H1 (cell line): ENCODE measurements at regions not wholly inside any gene's neighbourhood (a gene's known extent, or its start where the extent isn't known, plus 50 kb on each side); places are given as distances from the start of the nearest gene placed in this dataset.

Experiments
- CTCF ChIA-PET: fragments of 300-600 bp; sonication (Branson Sonifier 250); formaldehyde crosslinking; loops from one replicate; lab custom pipeline; 2021; ENCODE audit not compliant: partially characterized antibody; lab: Charles Lee
- POLR2A ChIA-PET: fragments of 300-600 bp; sonication (Branson Sonifier 250); formaldehyde crosslinking; loops from one replicate; lab custom pipeline; 2021; ENCODE audit warnings: inconsistent platforms; ENCODE audit not compliant: partially characterized antibody; lab: Charles Lee
- DNase-seq, 2 experiments: peaks; one replicate each; pipeline versions ENCODE4 v3.0.0 to v3.0.0-alpha.2; 2010 to 2022; ENCODE audit warnings: low spot score in 2 of 2, low read depth in 1 of 2, mixed read lengths in 1 of 2
- FAIRE-seq: peaks from 2 replicates; lab custom pipeline; 2011; peaks lifted over from hg19 to GRCh38; lab: Jason Lieb, UNC
- H2AFZ ChIP-seq: 2 replicates; pipeline ENCODE4 v1.8.1; 2012; ENCODE audit warnings: low read length, inconsistent platforms
- H2AK5ac ChIP-seq: 2 replicates; pipeline ENCODE4 v1.6.1; 2013; ENCODE audit warnings: low read depth, low read length
- H2BK120ac ChIP-seq: replicated peaks from 2 replicates; pipeline ENCODE3; 2013; ENCODE audit warnings: low read depth, low read length, inconsistent platforms
- H2BK12ac ChIP-seq: 2 replicates; pipeline ENCODE4 v1.6.1; 2013; ENCODE audit warnings: low read depth, low read length
- H2BK15ac ChIP-seq: 2 replicates; pipeline ENCODE4 v1.6.1; 2013; ENCODE audit warnings: low read length
- H2BK20ac ChIP-seq: 2 replicates; pipeline ENCODE4 v1.6.1; 2013; ENCODE audit warnings: low read length
- H2BK5ac ChIP-seq: 2 replicates; pipeline ENCODE4 v1.6.1; 2013; ENCODE audit warnings: low read depth, low read length
- H3K14ac ChIP-seq: 2 replicates; pipeline ENCODE4 v1.6.1; 2013; ENCODE audit warnings: inconsistent platforms; ENCODE audit not compliant: insufficient read length
- H3K18ac ChIP-seq: 2 replicates; pipeline ENCODE4 v1.6.1; 2013; ENCODE audit warnings: low read length; ENCODE audit errors: extremely low read depth
- H3K23ac ChIP-seq: 2 replicates; pipeline ENCODE4 v1.6.1; 2013; ENCODE audit warnings: inconsistent platforms; ENCODE audit not compliant: insufficient read length
- H3K23me2 ChIP-seq: 2 replicates; pipeline ENCODE4 v1.6.1; 2013; ENCODE audit warnings: low read depth, low read length
- H3K27ac ChIP-seq: 2 replicates; pipeline ENCODE4 v1.6.1; 2011; ENCODE audit warnings: low read depth, low read length, inconsistent platforms
- H3K27me3 ChIP-seq, 4 experiments: replicated peaks in 1 of 4; 1 replicate in 1 of 4; 2 replicates in 3 of 4; pipeline versions ENCODE4 v1.6.1 to v1.8.1; 2011 to 2013; ENCODE audit warnings: low read length in 3 of 4, mild to moderate bottlenecking in 3 of 4, inconsistent platforms in 2 of 4, mixed read lengths in 2 of 4, moderate library complexity in 1 of 4; ENCODE audit not compliant: control insufficient read depth in 3 of 4, insufficient read depth in 3 of 4; ENCODE audit errors: extremely low read depth in 1 of 4
- H3K36me3 ChIP-seq, 4 experiments: 2 replicates each; pipeline versions ENCODE4 v1.6.1 to v1.8.1; 2011 to 2013; ENCODE audit warnings: mild to moderate bottlenecking in 4 of 4, low read length in 3 of 4, moderate library complexity in 2 of 4, control low read depth in 1 of 4, inconsistent platforms in 1 of 4; ENCODE audit not compliant: insufficient read depth in 4 of 4, control insufficient read depth in 2 of 4
- H3K4ac ChIP-seq: replicated peaks from 2 replicates; pipeline ENCODE3; 2013; ENCODE audit warnings: low read length, low read depth, mixed read lengths, inconsistent platforms; ENCODE audit not compliant: insufficient read length
- H3K4me1 ChIP-seq, 4 experiments: replicated peaks in 1 of 4; 1 replicate in 1 of 4; 2 replicates in 3 of 4; pipeline versions ENCODE4 v1.6.1 to v1.8.1; 2011 to 2013; ENCODE audit warnings: low read length in 3 of 4, inconsistent platforms in 2 of 4, mixed read lengths in 1 of 4; ENCODE audit not compliant: insufficient read depth in 4 of 4, control insufficient read depth in 3 of 4
- H3K4me2 ChIP-seq, 2 experiments: 2 replicates each; pipeline versions ENCODE4 v1.6.1 to v1.8.1; 2011 to 2013; ENCODE audit warnings: low read depth in 2 of 2, low read length in 2 of 2, control low read depth in 1 of 2, inconsistent platforms in 1 of 2, mild to moderate bottlenecking in 1 of 2; ENCODE audit not compliant: insufficient read depth in 1 of 2
- H3K4me3 ChIP-seq, 4 experiments: fragments of 200-600, 300-600 bp in 1 of 4; sonication (generic), shearing (Covaris generic), sonication (Bioruptor Twin) in 1 of 4; 2 replicates each; pipeline versions ENCODE4 v1.5.1 to v1.8.1; 2011 to 2016; ENCODE audit warnings: low read length in 4 of 4, low read depth in 3 of 4, control low read depth in 2 of 4, inconsistent platforms in 2 of 4, mild to moderate bottlenecking in 2 of 4, mixed read lengths in 1 of 4, moderate library complexity in 1 of 4; ENCODE audit not compliant: insufficient read depth in 2 of 4; ENCODE audit errors: extremely low read depth in 1 of 4
- H3K56ac ChIP-seq: replicated peaks from 2 replicates; pipeline ENCODE3; 2013; ENCODE audit warnings: low read depth, mild to moderate bottlenecking, mixed read lengths, low read length, inconsistent platforms; ENCODE audit not compliant: insufficient read length
- H3K79me1 ChIP-seq: 2 replicates; pipeline ENCODE4 v1.6.1; 2013; ENCODE audit warnings: low read depth, low read length, control low read depth
- H3K79me2 ChIP-seq, 2 experiments: 2 replicates each; pipeline versions ENCODE4 v1.6.1 to v1.8.1; 2012 to 2013; ENCODE audit warnings: low read length in 2 of 2, mild to moderate bottlenecking in 2 of 2, inconsistent platforms in 1 of 2; ENCODE audit not compliant: insufficient read depth in 2 of 2, control insufficient read depth in 1 of 2
- H3K9ac ChIP-seq, 4 experiments: replicated peaks in 1 of 4; 1 replicate in 1 of 4; 2 replicates in 3 of 4; pipeline versions ENCODE4 v1.6.1 to v1.8.1; 2011 to 2013; ENCODE audit warnings: low read depth in 3 of 4, low read length in 3 of 4, control low read depth in 2 of 4, mild to moderate bottlenecking in 2 of 4, moderate library complexity in 2 of 4, inconsistent platforms in 1 of 4; ENCODE audit errors: extremely low read depth in 1 of 4
- H3K9me3 ChIP-seq, 2 experiments: 2 replicates each; pipeline versions ENCODE4 v1.6.1 to v1.8.1; 2012 to 2013; ENCODE audit warnings: mild to moderate bottlenecking in 2 of 2, moderate library complexity in 2 of 2, control low read depth in 1 of 2, inconsistent platforms in 1 of 2, low read depth in 1 of 2, low read length in 1 of 2, mixed read lengths in 1 of 2; ENCODE audit not compliant: insufficient read depth in 2 of 2
- H4K20me1 ChIP-seq, 2 experiments: replicated peaks in 1 of 2; 2 replicates each; pipeline versions ENCODE3 to v1.8.1; 2011 to 2013; ENCODE audit warnings: inconsistent platforms in 2 of 2, low read length in 2 of 2, mild to moderate bottlenecking in 1 of 2; ENCODE audit not compliant: insufficient read depth in 2 of 2, control insufficient read depth in 1 of 2
- H4K5ac ChIP-seq: 2 replicates; pipeline ENCODE4 v1.6.1; 2013; ENCODE audit warnings: low read length, low read depth, mixed read lengths, inconsistent platforms; ENCODE audit not compliant: insufficient read length
- H4K8ac ChIP-seq: 2 replicates; pipeline ENCODE4 v1.8.0; 2013; ENCODE audit warnings: mild to moderate bottlenecking, moderate library complexity, low read length, inconsistent platforms; ENCODE audit not compliant: insufficient read depth; ENCODE audit errors: extremely low read depth
- H4K91ac ChIP-seq: replicated peaks from 2 replicates; pipeline ENCODE3; 2013; ENCODE audit warnings: low read length, mixed read lengths, inconsistent platforms; ENCODE audit not compliant: insufficient read length
- BACH1 ChIP-seq: IDR thresholded peaks from 2 replicates; pipeline ENCODE4 v1.6.1; 2012; ENCODE audit warnings: low read length, improper control_type of control experiment
- CBX5 ChIP-seq: fragments of 300-800, 300-1000 bp; sonication (generic); IDR thresholded peaks from 2 replicates; pipeline ENCODE4 v1.7.1; 2016; ENCODE audit warnings: antibody characterized with exemption, low read length, low read depth
- CTBP2 ChIP-seq: IDR thresholded peaks from 2 replicates; pipeline ENCODE4 v1.7.0; 2011; ENCODE audit warnings: borderline replicate concordance, mild to moderate bottlenecking, moderate library complexity, mixed read lengths, low read length; ENCODE audit not compliant: insufficient read depth, insufficient read length
- EP300 ChIP-seq, 2 experiments: IDR thresholded peaks; 1 replicate in 1 of 2; 2 replicates in 1 of 2; pipeline ENCODE4 v1.6.1; 2011 to 2012; ENCODE audit warnings: low read depth in 2 of 2, low read length in 2 of 2, mild to moderate bottlenecking in 2 of 2, borderline replicate concordance in 1 of 2, inconsistent platforms in 1 of 2, moderate library complexity in 1 of 2
- FOSL1 ChIP-seq: IDR thresholded peaks from 2 replicates; pipeline ENCODE4 v1.6.1; 2011; ENCODE audit warnings: mild to moderate bottlenecking, low read depth, low read length, moderate library complexity; ENCODE audit not compliant: insufficient read depth
- GABPA ChIP-seq: IDR thresholded peaks from 2 replicates; pipeline ENCODE4 v1.6.1; 2011; ENCODE audit warnings: mild to moderate bottlenecking, low read length, moderate library complexity, borderline replicate concordance; ENCODE audit not compliant: insufficient read depth
- JUND ChIP-seq: IDR thresholded peaks from 2 replicates; pipeline ENCODE4 v1.6.1; 2011; ENCODE audit warnings: mild to moderate bottlenecking, improper control_type of control experiment, low read length
- SAP30 ChIP-seq: fragments of 300-600 bp; sonication (generic); IDR thresholded peaks from 2 replicates; pipeline ENCODE4 v1.7.1; 2012; ENCODE audit warnings: low read length, moderate library complexity, mild to moderate bottlenecking, inconsistent platforms; ENCODE audit not compliant: insufficient read depth, insufficient replicate concordance
- SP2 ChIP-seq: IDR thresholded peaks from 2 replicates; pipeline ENCODE4 v1.6.1; 2012; ENCODE audit warnings: mild to moderate bottlenecking, low read length, inconsistent platforms
- WGBS, 2 experiments: shearing (Covaris generic) in 1 of 2; methylation state at CpG; one replicate each; pipeline versions ENCODE4 v1.1.6 to v1.1.7; 2013 to 2015; ENCODE audit warnings: low lambda C conversion rate in 2 of 2, mixed read lengths in 2 of 2, inconsistent platforms in 1 of 2, low coverage in 1 of 2, missing lambda C conversion rate in 1 of 2; ENCODE audit not compliant: insufficient replicate concordance in 2 of 2, insufficient coverage in 1 of 2, insufficient read length in 1 of 2; ENCODE audit errors: extremely low coverage in 1 of 2, missing lambda C conversion rate in 1 of 2; 5-methylcytosine and 5-hydroxymethylcytosine counted together
- TF ChIP-seq, protein P1 (sequence below), 3 experiments: IDR thresholded peaks; 1 replicate in 2 of 3; 2 replicates in 1 of 3; pipeline versions ENCODE4 v1.5.1 to v1.6.1; 2011; ENCODE audit warnings: low read length in 3 of 3, mild to moderate bottlenecking in 3 of 3, inconsistent platforms in 2 of 3, low read depth in 1 of 3, moderate library complexity in 1 of 3; ENCODE audit not compliant: insufficient read depth in 1 of 3; ENCODE audit errors: control extremely low read depth in 1 of 3

DNA sequence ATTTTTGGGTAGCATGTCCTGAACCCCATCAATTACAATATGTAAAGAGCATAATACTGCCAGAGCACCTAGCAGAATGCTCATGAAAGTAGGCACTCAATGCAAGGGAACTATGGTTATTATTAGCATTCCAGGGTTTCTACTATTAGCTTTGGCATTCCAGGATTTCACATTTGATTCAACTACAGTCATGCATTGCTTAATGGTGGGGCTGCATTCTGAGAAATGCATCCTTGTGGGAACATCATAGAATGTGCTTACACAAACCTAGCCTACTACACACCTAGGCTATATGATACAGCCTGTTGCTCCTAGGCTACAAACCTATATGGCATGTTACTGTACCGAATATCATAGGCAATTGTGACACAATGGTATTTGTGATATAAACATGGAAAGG, 247.8 kb downstream of the CD83 start:
- Histone ChIP-seq H3K14ac (no peak overlapping the region), H3K4me1 (peaks cover 0 to 7% (median 4%) of the 10 kb centered on the region in 4 experiments; a peak in 4 of 7 replicates), H3K79me1 (no peaks in the 10 kb centered on the region), H3K9ac (no peak overlapping the region), H3K4me3 (no peak overlapping the region), H2BK20ac (peak overlapping the region; percentile 3; the same call in 1 of the 2 replicates), H2BK120ac (no peak overlapping the region), H3K9me3 (no peaks in the 10 kb centered on the region), H4K5ac (no peak overlapping the region), H4K20me1 (no peaks in the 10 kb centered on the region), H3K23ac (no peak overlapping the region), H3K4ac (no peak overlapping the region), H3K18ac (no peak overlapping the region), H2BK12ac (peak overlapping the region; percentile 81; the same call in 1 of the 2 replicates), H2AFZ (no peak overlapping the region), H2BK5ac (no peak overlapping the region), H3K27ac (no peak overlapping the region), H3K79me2 (no peaks in the 10 kb centered on the region), H4K8ac (no peak overlapping the region), H3K4me2 (no peak overlapping the region), H3K36me3 (no peaks in the 10 kb centered on the region), H2AK5ac (0 out of 2 replicates have a peak overlapping the region, but pooled peaks have one; percentile 34), H3K56ac (no peak overlapping the region), H2BK15ac (no peak overlapping the region), H3K23me2 (no peaks in the 10 kb centered on the region), H4K91ac (no peak overlapping the region), H3K27me3 (no peaks in the 10 kb centered on the region)
- 97% methylated on average over 1 of the region's 1 CpG; no CpG with 5 or more reads in 1 of the 2 experiments for WGBS, 2 experiments
- POLR2A ChIA-PET = no interaction called here
- DNase-seq (no peak), FAIRE-seq (no peak)
- no peak for TF ChIP-seq CBX5
- TF ChIP-seq, protein P1, sequence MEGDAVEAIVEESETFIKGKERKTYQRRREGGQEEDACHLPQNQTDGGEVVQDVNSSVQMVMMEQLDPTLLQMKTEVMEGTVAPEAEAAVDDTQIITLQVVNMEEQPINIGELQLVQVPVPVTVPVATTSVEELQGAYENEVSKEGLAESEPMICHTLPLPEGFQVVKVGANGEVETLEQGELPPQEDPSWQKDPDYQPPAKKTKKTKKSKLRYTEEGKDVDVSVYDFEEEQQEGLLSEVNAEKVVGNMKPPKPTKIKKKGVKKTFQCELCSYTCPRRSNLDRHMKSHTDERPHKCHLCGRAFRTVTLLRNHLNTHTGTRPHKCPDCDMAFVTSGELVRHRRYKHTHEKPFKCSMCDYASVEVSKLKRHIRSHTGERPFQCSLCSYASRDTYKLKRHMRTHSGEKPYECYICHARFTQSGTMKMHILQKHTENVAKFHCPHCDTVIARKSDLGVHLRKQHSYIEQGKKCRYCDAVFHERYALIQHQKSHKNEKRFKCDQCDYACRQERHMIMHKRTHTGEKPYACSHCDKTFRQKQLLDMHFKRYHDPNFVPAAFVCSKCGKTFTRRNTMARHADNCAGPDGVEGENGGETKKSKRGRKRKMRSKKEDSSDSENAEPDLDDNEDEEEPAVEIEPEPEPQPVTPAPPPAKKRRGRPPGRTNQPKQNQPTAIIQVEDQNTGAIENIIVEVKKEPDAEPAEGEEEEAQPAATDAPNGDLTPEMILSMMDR (IDR thresholded peaks at IDR 0.05; ENCODE audit: control extremely low read depth in 1 of 3, insufficient read depth in 1 of 3, low read depth in 1 of 3, low read length in 3 of 3) = no peak
- no peak for TF ChIP-seq JUND
- TF ChIP-seq FOSL1 = no peak
- no peak for TF ChIP-seq CTBP2
- TF ChIP-seq GABPA = no peak
- no peak for TF ChIP-seq SP2
- TF ChIP-seq SAP30 = no peak
- no peak for TF ChIP-seq EP300 (IDR thresholded peaks at IDR 0.05; ENCODE audit: borderline replicate concordance in 1 of 2, low read depth in 2 of 2, low read length in 2 of 2)
- TF ChIP-seq BACH1 = no peak
- CTCF ChIA-PET = interaction anchor here (0.8 to 1.0 kb wide), 2 partner anchors 44 to 46 kb away, joined by 3 read pairs; no protein-coding TSS in a partner anchor
